Thyroid gland (tissue), 4 donors: ENCODE measurements at regions not wholly inside any gene's neighbourhood (a gene's known extent, or its start where the extent isn't known, plus 50 kb on each side); places are given as distances from the start of the nearest gene placed in this dataset.

Source experiments
- POLR2A ChIP-seq, 2 donors: fragments of 450-650 bp; IDR thresholded peaks; one replicate each; pipeline ENCODE4 v1.6.1; 2017; ENCODE audit warnings: antibody characterized with exemption in 2 of 2, mild to moderate bottlenecking in 2 of 2, moderate library complexity in 1 of 2
- TF ChIP-seq, protein P1 (sequence below), 6 experiments: fragments of 200-600 bp in 3 of 6; fragments of 450-650 bp in 3 of 6; sonication (generic) in 3 of 6; IDR thresholded peaks; one replicate each; pipeline ENCODE4 v1.5.1; 2016 to 2019; ENCODE audit warnings: antibody characterized with exemption in 6 of 6, mild to moderate bottlenecking in 2 of 6, inconsistent platforms in 1 of 6, moderate library complexity in 1 of 6

GRCh38 chr13:38008636-38009035 lies 139.1 kb upstream of the TRPC4 start:
- TF ChIP-seq, protein P1, sequence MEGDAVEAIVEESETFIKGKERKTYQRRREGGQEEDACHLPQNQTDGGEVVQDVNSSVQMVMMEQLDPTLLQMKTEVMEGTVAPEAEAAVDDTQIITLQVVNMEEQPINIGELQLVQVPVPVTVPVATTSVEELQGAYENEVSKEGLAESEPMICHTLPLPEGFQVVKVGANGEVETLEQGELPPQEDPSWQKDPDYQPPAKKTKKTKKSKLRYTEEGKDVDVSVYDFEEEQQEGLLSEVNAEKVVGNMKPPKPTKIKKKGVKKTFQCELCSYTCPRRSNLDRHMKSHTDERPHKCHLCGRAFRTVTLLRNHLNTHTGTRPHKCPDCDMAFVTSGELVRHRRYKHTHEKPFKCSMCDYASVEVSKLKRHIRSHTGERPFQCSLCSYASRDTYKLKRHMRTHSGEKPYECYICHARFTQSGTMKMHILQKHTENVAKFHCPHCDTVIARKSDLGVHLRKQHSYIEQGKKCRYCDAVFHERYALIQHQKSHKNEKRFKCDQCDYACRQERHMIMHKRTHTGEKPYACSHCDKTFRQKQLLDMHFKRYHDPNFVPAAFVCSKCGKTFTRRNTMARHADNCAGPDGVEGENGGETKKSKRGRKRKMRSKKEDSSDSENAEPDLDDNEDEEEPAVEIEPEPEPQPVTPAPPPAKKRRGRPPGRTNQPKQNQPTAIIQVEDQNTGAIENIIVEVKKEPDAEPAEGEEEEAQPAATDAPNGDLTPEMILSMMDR (IDR thresholded peaks at IDR 0.05): no peak
- no peak for TF ChIP-seq POLR2A (IDR thresholded peaks at IDR 0.05)
